ENCODE measurements at regions not wholly inside any gene's neighbourhood (a gene's known extent, or its start where the extent isn't known, plus 50 kb on each side); places are given as distances from the start of the nearest gene placed in this dataset.

DNA sequence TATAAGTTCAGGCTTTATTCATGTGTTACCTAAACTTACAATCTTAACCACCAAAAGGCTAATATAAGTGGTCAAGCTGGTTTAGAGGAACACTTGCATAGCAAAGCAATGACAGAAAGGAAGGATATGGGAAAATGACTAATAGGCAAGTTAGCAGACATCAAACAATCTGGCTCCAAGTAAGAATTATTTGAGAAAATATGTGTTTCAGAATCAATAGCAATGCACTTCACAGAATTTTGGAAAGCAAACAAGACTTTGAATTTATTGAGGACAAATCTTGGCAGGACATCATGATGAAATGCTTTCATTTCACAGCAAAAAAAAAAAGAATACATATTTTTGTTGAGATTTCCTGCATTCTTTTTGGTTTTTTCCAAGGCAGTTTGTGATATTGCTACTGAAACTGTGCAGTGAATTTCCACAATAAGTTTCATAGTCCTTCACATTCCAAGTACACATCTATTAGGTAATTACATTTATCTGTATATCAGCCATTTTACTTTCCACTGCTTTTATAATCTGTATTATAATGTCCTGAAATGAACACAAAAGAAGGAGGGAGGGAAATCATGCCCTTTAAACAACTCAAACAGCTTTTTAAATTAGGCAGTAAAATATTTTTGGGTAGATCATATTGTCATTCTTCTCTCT is 417.9 kb downstream of the NR2F1-AS1 start:
- DNase-seq (ENCODE audit: low spot score), result no peak

DNA sequence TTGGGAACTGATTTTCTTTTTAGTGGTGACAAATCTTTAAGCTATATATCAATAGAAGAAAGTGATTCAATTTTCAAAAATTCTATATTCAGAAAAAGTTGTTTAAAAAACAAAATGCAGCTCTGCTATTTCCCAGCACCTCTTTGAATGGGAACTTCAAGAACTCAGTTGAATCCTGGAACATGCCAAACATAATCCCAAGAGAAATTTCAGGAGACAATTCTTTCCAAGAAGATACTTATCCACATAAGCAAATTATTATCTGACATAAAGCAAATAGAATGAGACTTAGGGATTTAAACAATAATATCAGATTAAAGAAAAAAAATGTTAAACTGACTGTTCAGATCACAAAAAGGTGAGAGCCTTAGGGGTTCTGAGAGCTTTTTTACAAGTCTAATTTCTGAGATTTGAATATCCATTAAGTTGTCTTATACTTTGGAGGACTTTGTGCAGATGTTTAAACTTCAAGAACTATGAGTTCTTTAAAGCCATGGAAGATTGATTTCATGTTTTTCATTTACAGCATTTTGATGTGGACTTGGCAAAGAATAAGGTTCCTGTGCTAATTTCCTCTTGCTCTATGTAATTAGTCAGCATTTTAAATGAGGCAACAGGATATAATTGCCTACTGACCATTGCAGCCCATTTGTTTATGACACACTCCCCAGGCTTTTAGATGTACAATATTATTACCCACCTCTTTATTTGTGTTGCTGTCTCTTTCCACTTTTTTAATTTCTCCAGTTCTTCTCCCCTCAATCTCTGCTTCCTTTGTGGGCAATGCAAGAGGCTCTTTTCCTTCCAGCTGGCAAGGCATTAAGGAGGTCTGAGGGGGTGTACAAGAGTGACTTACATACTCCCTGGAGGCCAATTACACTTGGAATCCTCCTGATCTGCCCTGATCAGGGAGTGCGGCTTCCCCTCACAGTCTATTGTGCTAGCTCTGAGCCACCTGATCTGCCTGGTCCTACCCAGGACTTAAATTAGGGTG is 419.1 kb downstream of the NR2F1-AS1 start:
- peak; percentile 77 for DNase-seq (ENCODE audit: low spot score)

DNA sequence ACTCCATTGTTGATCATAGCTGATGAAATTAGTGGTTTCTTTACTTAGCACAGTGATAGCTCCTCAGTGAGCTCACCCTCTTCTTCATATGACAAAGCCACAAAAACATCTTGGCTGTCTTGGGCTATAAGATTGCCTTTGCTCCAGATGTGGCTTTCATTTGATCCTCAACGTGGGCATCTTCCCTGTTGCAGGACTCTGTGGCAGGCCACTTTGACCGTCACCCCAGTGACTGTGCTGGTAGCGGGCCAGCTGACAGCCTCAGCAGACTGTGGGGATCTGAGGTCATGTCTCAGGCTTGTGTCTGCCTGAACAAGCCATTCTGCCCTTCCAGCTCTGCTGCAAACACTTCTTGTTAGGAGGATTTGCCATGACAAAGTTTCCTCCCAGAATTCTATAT is 422.2 kb downstream of the NR2F1-AS1 start:
- DNase-seq (ENCODE audit: low spot score), result no peak

DNA sequence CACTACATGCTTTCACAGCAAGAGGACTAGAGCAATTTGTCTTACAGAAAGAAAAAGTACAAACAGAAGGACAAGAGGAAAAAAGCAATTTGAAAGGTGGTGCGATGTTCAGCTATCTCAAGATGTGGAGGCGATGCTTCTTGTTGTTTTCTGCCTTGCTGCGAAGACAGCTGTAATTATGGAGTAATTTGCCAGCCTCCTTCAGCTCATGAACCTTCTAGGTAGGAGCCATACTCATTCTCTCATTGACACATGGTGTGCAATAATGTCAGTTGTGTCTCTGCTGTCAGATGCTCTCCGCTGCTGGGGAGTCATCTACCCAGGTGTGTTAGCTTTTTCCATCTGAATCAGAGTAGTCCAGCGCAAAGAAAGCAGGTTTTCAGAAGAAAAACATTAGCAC is 424.5 kb downstream of the NR2F1-AS1 start:
- DNase-seq (ENCODE audit: low spot score), result no peak

DNA sequence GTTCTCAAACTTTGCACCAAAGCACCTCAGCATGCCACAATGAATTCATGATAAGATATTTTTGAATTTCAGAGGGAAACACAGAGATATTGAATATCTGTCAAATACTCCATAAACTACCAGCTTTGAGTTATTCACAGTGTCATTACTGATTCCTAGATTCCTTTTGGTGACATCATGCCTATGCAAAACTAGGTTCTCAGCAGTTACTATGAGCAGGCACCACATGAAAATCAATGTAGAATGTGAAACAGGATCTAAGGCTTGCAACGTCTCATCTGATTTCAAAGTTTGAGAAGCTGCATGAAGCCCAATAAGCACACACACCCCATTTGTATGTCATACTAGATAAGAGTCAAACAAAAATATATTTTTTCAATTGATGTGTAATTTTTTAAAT is 426.5 kb downstream of the NR2F1-AS1 start:
- DNase-seq (ENCODE audit: low spot score), result no peak

DNA sequence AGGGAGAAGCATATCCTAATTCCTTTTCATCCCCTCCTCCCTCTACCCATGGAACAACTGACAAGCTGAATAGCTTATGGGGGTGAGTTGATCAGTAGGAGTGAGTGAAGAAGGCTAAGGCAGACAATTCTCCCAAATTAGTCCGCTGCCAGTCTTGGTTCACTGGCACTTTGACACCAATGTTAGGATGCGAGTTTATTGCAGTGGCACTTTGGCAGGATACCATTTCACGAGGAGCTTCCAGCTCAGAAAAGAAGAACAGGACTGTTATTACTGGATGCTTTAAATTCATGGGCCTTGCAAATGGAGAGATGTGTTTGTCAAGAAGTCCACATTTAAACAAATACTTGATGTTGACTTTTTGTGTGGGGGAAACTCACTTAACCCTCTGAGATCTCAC is 427.6 kb downstream of the NR2F1-AS1 start:
- DNase-seq (ENCODE audit: low spot score), result no peak

DNA sequence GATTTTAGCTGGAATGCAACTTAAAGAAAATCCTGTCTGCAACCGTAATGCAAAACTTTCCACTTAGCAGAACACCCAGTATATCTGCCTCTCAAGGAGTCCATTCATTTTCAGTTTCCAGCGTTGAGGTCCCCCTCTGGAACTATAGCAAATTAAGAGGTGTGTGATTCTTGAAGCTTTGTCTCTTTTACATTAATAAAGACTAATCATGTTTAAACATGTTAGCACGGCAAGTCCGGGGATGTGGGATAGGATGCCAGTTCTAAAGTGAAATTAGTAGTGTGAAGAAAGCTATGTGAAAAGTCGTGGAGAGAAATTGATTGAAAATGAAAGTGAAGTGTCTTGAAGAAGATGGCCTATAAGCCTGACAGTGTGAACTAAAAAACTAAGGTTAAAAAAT is 429.1 kb downstream of the NR2F1-AS1 start:
- DNase-seq (ENCODE audit: low spot score), result no peak

DNA sequence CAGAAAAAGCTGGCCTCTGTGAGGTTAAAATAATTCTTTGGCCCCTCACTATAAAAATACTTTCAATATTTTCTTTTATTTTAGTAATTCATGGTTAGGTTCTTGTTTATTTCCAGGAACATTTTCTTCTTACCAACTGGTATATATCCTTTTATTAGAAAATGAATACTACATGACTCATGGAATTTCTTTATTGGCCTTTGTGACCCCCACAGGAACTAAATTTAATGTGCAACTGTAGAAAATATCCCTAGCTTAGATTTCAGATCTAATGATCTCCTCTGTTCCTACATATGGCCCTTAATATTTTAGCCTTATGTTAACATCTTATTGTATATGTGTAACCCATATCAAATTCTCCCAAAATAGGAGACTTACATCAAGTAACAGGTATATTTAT is 429.9 kb downstream of the NR2F1-AS1 start:
- DNase-seq (ENCODE audit: low spot score), result no peak

DNA sequence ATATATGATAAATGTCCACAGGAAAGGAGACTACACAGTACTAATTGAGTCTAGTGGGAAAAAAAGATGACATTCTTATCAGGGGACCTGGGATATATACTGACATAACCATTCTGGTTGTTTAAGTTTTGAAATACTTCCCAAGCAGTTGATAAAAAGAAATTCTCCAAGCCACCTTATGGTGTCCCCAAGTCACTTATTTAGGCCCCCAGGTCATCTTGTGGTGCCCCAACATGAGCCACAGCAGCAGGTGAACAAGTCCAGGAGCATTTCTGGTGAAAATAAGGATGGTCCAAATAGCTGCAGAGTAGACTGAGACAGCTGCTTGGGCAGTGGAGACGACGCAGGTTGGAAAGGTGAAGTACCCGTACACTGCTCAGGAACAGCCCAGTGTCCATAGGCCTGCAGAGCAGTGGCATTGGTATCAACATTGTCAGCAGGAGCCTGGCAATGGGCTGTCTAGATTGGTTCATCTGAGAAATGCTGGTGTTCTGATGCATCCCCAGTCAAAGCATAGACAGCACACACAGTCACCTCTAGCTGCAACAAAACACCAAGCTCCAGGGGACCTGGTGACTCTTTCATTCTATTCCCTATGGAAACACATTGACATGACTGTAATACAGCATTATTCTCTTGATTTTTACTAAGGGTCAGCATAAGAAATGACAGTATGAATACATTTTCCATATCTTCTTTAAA is 430.6 kb downstream of the NR2F1-AS1 start:
- DNase-seq (ENCODE audit: low spot score), result no peak

DNA sequence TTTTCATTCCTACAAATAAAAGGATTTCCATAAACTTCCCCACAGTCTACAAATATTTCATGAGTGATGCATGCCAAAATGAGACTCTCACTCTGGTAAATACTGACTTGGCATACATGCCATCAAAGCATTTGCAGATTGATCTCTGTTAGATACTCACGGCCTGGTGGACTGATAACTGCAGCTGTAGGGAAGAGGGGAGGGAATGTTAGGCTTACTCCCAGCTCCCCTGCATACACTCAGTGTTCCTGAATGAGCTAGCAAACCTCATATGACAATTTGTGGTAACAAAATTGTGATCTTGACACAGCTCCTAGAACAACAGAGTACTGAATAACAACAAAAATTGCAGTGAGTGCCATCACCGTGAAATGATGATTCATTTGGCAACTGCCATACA is 435.3 kb downstream of the NR2F1-AS1 start:
- DNase-seq (ENCODE audit: low spot score), result no peak

DNA sequence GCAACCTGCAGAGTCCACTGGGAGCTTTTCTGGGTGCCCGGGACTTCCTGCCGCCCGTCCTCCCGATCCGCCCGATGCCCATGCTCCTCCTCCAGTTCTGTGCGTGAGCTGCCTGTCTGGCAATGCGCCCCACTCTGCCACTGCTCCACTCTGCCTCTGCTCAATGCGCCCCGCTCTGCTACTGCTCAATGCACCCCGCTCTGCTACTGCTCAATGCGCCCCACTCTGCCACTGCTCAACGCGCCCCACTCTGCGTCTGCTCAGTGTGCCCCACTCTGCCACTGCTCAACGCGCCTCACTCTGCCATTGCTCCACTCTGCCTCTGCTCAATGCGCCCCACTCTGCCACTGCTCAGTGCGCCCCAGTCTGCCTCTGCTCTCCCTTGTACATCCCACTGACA is 436.0 kb downstream of the NR2F1-AS1 start:
- DNase-seq (ENCODE audit: low spot score), result no peak

DNA sequence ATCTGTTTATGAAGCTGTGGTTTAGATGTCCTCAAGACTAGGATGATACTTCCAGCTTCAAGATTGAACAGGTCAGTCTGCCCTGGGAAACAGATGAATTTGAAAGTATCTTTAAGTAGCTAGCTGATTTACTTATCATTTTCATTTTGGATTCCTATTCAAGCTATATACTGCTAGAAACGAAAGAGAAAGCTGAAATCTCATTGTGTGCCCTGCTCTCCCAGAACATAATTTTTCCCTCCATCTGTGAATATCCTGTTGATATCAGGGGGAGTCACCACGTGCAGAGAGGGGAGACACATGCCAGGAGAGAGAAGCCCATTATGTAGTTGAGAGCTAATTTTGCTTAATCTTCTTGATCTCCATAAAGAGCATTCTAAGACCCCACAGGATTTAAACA is 439.1 kb downstream of the NR2F1-AS1 start:
- no peak for DNase-seq (ENCODE audit: low spot score)

DNA sequence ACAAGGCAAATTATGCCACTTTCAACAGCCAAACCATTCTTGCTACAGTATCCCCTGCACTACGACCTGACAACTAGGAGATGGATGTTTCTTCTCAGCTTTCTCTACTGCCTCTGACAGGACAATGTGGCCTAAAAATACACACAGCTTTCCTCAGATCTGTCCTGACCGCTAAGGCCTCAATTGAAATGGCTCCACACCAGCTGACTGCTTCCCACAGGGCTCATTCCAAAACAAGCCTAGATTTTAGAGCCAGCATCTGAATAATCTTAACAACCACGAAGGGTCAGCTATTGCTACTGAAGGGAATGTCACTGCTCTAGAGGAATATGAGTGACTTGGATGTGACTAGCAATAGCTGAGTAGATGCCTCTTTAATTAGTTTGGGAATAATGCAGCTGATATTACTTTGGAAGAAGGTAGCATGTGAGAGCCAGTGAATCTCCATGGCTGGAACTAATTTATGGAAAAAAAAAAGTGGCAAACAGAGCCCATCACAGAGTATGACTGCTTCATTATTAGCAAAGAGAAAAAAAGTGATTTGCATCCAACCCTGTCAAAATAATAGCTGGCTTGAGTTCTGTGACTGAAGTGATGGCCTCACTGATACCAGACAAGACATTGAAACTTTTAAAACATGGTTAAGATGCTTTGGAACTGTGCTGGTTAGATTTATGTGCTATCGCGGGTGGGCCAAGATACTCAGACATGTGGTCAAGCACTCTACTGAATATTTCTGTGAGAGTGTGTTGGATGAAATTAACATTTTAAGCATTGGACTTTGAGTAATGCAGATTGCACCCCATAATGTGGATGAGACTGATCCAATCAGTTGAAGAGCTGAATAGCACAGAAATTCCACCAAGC is 450.2 kb downstream of the NR2F1-AS1 start:
- DNase-seq (ENCODE audit: low spot score), result no peak

DNA sequence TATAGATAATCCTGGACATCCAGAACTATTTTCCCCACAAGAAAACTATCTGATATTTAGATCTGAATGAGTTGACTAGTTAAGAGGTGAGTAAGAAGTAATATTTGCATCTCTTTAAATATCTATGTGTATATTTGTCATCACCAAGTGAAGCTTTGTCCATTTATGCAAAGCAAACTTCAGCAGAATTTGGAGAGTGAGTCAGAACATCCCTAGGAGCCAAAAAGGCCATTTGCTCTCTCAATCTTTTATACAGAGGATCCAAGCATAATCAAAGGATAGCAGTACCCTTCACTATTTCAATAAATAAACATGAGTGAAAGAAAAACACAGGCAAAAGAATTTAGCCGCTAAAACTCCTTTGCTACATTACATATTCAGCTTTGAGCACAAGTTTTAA is 454.4 kb downstream of the NR2F1-AS1 start:
- no peak for DNase-seq (ENCODE audit: low spot score)

DNA sequence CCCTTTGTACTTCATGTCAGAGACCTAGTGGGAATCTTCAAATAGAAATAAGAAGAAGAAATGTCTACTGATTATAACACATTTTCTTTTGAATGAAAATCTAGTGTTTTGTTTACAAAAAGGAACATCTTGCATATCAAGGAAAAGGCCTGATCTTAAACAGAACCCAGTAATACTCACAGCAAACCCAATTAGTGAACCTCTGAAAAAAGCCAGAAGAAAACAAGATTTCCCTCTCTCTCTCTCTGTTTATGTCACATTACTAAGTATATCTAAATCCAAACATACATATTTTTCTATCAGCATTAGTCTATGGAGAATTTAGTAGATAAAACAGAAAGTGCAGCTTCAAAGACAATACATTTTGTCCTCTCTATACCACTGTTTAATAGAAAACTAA is 457.9 kb downstream of the NR2F1-AS1 start:
- DNase-seq (ENCODE audit: low spot score), result no peak

DNA sequence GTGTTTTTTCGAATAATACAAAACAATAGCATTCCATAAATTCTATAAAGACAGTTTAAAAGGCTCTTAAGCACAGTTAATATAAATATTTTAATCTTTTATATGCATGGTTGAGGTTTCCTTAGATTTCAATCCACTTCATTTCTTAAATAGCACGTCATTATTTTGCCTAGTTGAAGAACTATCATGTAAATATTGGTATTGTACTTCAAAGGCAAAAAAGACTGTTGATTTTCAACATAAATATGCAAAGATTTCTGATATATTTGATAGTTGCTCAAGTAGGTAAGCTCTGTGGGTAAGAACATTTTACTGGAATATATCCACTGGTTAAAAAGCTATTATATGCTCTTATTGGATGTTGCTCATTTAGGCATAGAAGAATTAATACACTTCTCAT is 458.6 kb downstream of the NR2F1-AS1 start:
- no peak for DNase-seq (ENCODE audit: low spot score)

DNA sequence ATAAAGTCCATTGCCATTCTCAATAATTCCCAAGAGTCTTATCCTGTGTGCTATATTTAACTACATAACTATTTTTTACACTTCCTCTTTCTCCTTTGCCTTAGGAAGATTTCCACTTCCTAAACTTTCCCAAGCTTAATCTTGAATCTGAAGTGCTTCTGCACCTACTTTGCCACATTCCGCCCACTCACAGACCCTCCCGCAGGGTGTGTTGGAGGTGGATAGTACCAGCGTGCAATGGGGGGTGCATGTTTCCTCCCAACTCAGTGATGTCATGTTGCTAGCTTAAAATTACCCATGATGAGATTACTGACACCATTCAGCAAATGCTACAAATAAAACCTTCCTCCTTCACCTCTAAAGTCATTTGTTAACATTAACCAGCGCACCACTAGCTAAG is 460.2 kb downstream of the NR2F1-AS1 start:
- no peak for DNase-seq (ENCODE audit: low spot score)

DNA sequence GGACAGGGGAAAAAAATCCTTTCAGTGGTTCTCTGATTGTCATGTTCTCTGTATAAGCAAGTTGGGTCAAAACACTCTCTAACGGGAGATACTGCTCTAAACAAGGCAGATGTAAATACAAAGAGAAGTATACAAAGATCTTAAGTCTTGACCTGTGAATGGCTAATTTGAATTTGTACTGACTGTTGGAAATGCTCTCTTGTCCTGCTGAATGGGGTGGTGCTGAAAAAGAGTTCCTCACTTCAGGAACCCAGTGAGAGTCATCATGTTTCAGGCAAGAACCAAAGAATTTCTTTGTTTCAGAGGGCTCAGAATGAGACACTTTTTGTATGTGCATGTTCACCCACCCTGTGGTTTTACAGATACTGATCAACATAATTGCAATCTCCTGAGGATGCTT is 461.0 kb downstream of the NR2F1-AS1 start:
- no peak for DNase-seq (ENCODE audit: low spot score)

DNA sequence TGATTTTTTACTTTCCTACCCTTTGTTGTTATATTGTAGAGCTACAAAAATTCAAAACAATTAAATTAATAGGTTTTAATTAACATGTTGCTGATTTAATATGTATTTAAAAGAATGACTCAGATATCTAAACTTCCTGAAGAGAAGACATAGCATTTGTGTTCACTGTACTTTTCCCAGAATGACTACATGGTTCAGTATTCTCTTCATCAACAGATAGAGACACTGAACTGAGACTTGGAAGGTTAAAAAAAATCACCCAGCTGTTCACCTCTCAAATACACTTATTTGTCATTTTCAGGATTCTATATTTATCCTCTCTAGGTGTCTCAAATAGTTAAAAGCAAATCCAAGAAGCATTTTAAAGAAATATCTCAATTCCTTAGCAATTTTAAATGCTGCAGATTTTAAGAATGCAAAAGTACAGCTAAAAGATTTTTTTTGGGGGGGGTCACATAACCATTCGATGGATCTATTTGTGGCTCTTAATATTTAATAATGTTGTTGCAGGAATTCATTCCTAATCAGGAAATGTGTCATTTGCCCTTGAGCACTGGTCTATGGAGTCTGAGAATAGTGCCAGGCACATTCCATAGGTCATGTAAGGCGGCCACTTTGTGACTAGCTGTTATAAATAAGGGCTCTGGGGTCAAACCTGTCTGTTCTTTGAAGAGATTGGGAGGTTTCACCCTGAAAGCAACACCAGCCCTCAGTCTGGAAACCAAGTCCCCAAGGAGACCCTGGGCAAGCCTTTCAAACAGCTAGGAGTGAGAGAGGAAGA is 463.1 kb downstream of the NR2F1-AS1 start:
- no peak for DNase-seq (ENCODE audit: low spot score)

DNA sequence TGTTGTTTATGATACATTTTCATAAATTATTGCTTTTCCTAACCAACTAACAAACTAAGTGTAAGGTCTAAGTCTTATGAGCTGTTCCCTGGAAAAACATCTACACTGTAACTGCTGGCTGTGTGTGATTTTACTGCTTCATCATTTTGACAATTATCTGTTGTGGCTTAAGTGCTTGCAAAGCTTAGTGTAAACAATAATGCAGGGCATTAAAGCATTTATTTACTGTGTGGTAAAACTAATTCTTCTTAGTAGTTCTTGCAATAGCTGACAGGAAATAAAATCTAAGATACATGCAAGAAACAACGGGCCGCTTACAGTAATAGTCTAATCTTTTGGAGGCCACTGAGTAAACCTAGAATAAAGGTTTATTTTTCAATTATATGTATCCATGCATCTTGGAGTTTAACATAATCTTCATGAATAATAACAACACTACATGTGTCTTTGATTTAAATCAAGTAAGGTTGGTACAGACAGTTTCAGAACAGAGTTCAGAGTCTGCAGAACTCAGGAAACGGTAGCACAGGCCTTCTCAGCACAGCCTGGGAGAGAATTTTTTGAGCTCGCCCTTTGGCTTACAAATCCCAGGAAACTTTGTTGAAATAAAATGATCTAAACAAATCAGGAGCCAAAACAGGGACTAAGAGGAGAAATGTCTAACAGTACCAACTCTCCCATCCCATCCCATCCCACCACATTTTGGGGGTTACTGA is 473.1 kb downstream of the NR2F1-AS1 start:
- DNase-seq (ENCODE audit: low spot score), result no peak
